ENCODE measurements at regions not wholly inside any gene's neighbourhood (a gene's known extent, or its start where the extent isn't known, plus 50 kb on each side); places are given as distances from the start of the nearest gene placed in this dataset.

GRCh38 chr7:26989897-26990670, 105.7 kb downstream of the HOXA1 start:
- TF ChIP-seq CTCF (IDR thresholded peaks at IDR 0.05) = no peak
- no peak for TF ChIP-seq POLR2A (IDR thresholded peaks at IDR 0.05)

Measured in uterus (tissue), 2 donors.